Testis (tissue), 2 donors: ENCODE measurements at regions not wholly inside any gene's neighbourhood (a gene's known extent, or its start where the extent isn't known, plus 50 kb on each side); places are given as distances from the start of the nearest gene placed in this dataset.

Experiments
- DNase-seq: peaks from one replicate; pipeline ENCODE4 v3.0.0-alpha.2; 2019
- H3K27ac ChIP-seq, 2 donors: fragments of 200-600 bp; sonication (generic); one replicate each; pipeline ENCODE4 v1.5.1; 2019
- H3K27me3 ChIP-seq: fragments of 200-600 bp; sonication (generic); one replicate; pipeline ENCODE4 v1.5.1; 2019
- H3K36me3 ChIP-seq: fragments of 200-600 bp; sonication (generic); one replicate; pipeline ENCODE4 v1.5.1; 2017; ENCODE audit warnings: low read depth; ENCODE audit errors: missing control alignments
- H3K4me1 ChIP-seq: fragments of 200-600 bp; sonication (generic); one replicate; pipeline ENCODE4 v1.5.1; 2019
- H3K4me3 ChIP-seq, 2 donors: fragments of 200-600 bp; sonication (generic); one replicate each; pipeline ENCODE4 v1.5.1; 2017 to 2019
- H3K9me3 ChIP-seq: fragments of 200-600 bp; sonication (generic); one replicate; pipeline ENCODE4 v1.5.1; 2017
- POLR2A ChIP-seq: fragments of 450-650 bp; IDR thresholded peaks from one replicate; pipeline ENCODE4 v1.6.1; 2017; ENCODE audit warnings: antibody characterized with exemption, mild to moderate bottlenecking, moderate library complexity
- WGBS, 2 donors: methylation state at CpG; one replicate each; pipeline ENCODE4 v1.1.5; 2018; 5-methylcytosine and 5-hydroxymethylcytosine counted together
- intact Hi-C: fragments of 100-400 bp; cut with DNase I; formaldehyde crosslinking; loops from one replicate; pipeline ENCODE4 v1.15.1; 2023; ENCODE audit warnings: low total_unique reads
- TF ChIP-seq, protein P1 (sequence below), 3 experiments: fragments of 450-650 bp in 2 of 3; fragments of 200-600 bp in 1 of 3; sonication (generic) in 1 of 3; IDR thresholded peaks; one replicate each; pipeline ENCODE4 v1.5.1; 2016 to 2019; ENCODE audit warnings: antibody characterized with exemption in 3 of 3, mild to moderate bottlenecking in 2 of 3, moderate library complexity in 1 of 3

GRCh38 chr16:65713181-65713808 lies 591.4 kb upstream of the CDH11 start:
- no peaks in the 10 kb centered on the region for H3K9me3 ChIP-seq
- intact Hi-C loops, result no loop called here
- H3K4me1 ChIP-seq, result peaks cover 2% of the 10 kb centered on the region
- WGBS, 2 donors, result 76 to 77% methylated on average over 7 of the region's 7 CpGs
- no peak for DNase-seq
- no peaks in the 10 kb centered on the region for H3K36me3 ChIP-seq
- TF ChIP-seq, protein P1, sequence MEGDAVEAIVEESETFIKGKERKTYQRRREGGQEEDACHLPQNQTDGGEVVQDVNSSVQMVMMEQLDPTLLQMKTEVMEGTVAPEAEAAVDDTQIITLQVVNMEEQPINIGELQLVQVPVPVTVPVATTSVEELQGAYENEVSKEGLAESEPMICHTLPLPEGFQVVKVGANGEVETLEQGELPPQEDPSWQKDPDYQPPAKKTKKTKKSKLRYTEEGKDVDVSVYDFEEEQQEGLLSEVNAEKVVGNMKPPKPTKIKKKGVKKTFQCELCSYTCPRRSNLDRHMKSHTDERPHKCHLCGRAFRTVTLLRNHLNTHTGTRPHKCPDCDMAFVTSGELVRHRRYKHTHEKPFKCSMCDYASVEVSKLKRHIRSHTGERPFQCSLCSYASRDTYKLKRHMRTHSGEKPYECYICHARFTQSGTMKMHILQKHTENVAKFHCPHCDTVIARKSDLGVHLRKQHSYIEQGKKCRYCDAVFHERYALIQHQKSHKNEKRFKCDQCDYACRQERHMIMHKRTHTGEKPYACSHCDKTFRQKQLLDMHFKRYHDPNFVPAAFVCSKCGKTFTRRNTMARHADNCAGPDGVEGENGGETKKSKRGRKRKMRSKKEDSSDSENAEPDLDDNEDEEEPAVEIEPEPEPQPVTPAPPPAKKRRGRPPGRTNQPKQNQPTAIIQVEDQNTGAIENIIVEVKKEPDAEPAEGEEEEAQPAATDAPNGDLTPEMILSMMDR (IDR thresholded peaks at IDR 0.05), result no peak
- no peak for TF ChIP-seq POLR2A
- H3K4me3 ChIP-seq, result no peak overlapping the region
- no peak overlapping the region for H3K27ac ChIP-seq
- H3K27me3 ChIP-seq, result no peaks in the 10 kb centered on the region

GRCh38 chr16:65710107-65710506 lies 588.2 kb upstream of the CDH11 start:
- Histone ChIP-seq H3K9me3 (no peaks in the 10 kb centered on the region), H3K27me3 (no peaks in the 10 kb centered on the region), H3K4me1 (peaks cover 2% of the 10 kb centered on the region), H3K36me3 (no peaks in the 10 kb centered on the region), H3K4me3 (no peak overlapping the region), H3K27ac (no peak overlapping the region)
- 40 to 74% methylated on average over 8 of the region's 8 CpGs for WGBS, 2 donors
- no peak for DNase-seq
- no peak for TF ChIP-seq POLR2A
- TF ChIP-seq, protein P1 (IDR thresholded peaks at IDR 0.05), result no peak
- intact Hi-C loops, result no loop called here

GRCh38 chr16:65704866-65705265 lies 583.0 kb upstream of the CDH11 start:
- Histone ChIP-seq H3K36me3 (no peaks in the 10 kb centered on the region), H3K4me3 (no peak overlapping the region), H3K27me3 (no peaks in the 10 kb centered on the region), H3K9me3 (no peaks in the 10 kb centered on the region), H3K4me1 (no peaks in the 10 kb centered on the region), H3K27ac (no peak overlapping the region)
- intact Hi-C loops, result no loop called here
- no peak for DNase-seq
- TF ChIP-seq, protein P1 (IDR thresholded peaks at IDR 0.05), result no peak
- no peak for TF ChIP-seq POLR2A

DNA sequence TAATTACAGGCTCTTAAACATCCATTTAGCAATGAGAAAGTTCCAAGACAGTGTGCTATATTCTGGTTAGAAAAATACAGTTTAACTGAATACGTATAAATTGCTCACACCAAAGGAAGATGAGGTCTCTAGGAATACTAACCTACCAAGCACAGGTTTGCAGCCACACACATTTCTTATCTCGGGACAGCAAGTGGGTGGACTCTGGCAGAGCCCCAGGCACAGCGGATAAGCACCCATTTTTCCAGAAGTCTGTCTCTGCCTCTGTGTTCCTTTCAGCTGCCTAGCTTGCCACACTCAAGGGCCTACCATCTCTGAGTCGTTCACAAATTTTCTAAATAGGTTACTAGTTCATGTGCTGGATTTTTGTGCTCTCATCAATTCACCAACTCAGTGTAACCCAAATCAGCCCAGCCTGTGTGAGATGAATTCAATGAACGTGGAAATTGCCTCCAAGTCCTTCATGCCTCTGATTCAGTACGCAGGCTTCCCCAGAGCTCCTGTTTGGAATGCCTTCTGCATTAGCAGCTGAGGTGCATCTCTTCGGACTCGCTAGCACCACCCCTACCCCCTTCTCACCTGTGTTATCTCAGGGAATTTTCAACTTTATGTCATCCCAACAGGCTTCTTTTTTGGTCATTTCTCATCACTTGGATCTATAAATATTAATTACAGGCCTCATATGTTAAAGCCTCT lies 581.0 kb upstream of the CDH11 start:
- TF ChIP-seq, protein P1 (IDR thresholded peaks at IDR 0.05), result no peak
- TF ChIP-seq POLR2A, result no peak
- Histone ChIP-seq H3K27ac (no peak overlapping the region), H3K9me3 (no peaks in the 10 kb centered on the region), H3K4me3 (no peak overlapping the region), H3K27me3 (no peaks in the 10 kb centered on the region), H3K4me1 (no peaks in the 10 kb centered on the region), H3K36me3 (no peaks in the 10 kb centered on the region)
- intact Hi-C loops, result no loop called here
- DNase-seq, result no peak
- WGBS, 2 donors, result 51 to 69% methylated on average over 8 of the region's 8 CpGs

- intact Hi-C loops, result no loop called here
- 67 to 82% methylated on average over 2 of the region's 2 CpGs for whole genome bisulfite sequencing, 2 donors
- Histone ChIP-seq H3K4me1 (no peaks in the 10 kb centered on the region), H3K36me3 (no peaks in the 10 kb centered on the region), H3K27me3 (no peaks in the 10 kb centered on the region), H3K4me3 (no peak overlapping the region), H3K9me3 (no peaks in the 10 kb centered on the region), H3K27ac (no peak overlapping the region)
- TF ChIP-seq, protein P1 (IDR thresholded peaks at IDR 0.05), result no peak
- TF ChIP-seq POLR2A, result no peak
- no peak for DNase-seq
Measured at GRCh38 chr16:65700596-65700995, 578.7 kb upstream of the CDH11 start.
